ENCODE measurements at regions not wholly inside any gene's neighbourhood (a gene's known extent, or its start where the extent isn't known, plus 50 kb on each side); places are given as distances from the start of the nearest gene placed in this dataset.

GRCh38 chr14:22081337-22081736, 407.7 kb upstream of the OR4E1 start:
- TF ChIP-seq REST (IDR thresholded peaks at IDR 0.05; ENCODE audit: insufficient read depth in 1 of 2, low read depth in 2 of 2, low read length in 1 of 2) (no peak), TCF7L2 (IDR thresholded peaks at IDR 0.05; ENCODE audit: low read depth, low read length) (no peak), POLR2AphosphoS5 (IDR thresholded peaks at IDR 0.05; ENCODE audit: low read depth, low read length) (no peak), SIN3A (IDR thresholded peaks at IDR 0.05; ENCODE audit: borderline replicate concordance, insufficient read depth, low read depth, low read length) (no peak)
- TF ChIP-seq, protein P1, sequence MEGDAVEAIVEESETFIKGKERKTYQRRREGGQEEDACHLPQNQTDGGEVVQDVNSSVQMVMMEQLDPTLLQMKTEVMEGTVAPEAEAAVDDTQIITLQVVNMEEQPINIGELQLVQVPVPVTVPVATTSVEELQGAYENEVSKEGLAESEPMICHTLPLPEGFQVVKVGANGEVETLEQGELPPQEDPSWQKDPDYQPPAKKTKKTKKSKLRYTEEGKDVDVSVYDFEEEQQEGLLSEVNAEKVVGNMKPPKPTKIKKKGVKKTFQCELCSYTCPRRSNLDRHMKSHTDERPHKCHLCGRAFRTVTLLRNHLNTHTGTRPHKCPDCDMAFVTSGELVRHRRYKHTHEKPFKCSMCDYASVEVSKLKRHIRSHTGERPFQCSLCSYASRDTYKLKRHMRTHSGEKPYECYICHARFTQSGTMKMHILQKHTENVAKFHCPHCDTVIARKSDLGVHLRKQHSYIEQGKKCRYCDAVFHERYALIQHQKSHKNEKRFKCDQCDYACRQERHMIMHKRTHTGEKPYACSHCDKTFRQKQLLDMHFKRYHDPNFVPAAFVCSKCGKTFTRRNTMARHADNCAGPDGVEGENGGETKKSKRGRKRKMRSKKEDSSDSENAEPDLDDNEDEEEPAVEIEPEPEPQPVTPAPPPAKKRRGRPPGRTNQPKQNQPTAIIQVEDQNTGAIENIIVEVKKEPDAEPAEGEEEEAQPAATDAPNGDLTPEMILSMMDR (IDR thresholded peaks at IDR 0.05), result no peak
